D721Med (cell line): ENCODE measurements at regions not wholly inside any gene's neighbourhood (a gene's known extent, or its start where the extent isn't known, plus 50 kb on each side); places are given as distances from the start of the nearest gene placed in this dataset.

Experiments
- DNase-seq: peaks from one replicate; pipeline ENCODE4 v3.0.0; 2011; ENCODE audit warnings: low spot score; ENCODE audit not compliant: insufficient read length
- FAIRE-seq: peaks from 2 replicates; lab custom pipeline; 2011; peaks lifted over from hg19 to GRCh38; lab: Jason Lieb, UNC
- CTCF ChIP-seq: IDR thresholded peaks from 2 replicates; pipeline ENCODE4 v1.5.1; 2012; ENCODE audit warnings: mild to moderate bottlenecking, control low read depth; ENCODE audit not compliant: insufficient read depth; ENCODE audit errors: missing control alignments

- TF ChIP-seq CTCF: no peak
- DNase-seq (no peak), FAIRE-seq (no peak)
These were observed 62.7 kb upstream of the RUNX3 start for GRCh38 chr1:24992761-24993211.

- no peak for DNase-seq
- FAIRE-seq: no peak
- TF ChIP-seq CTCF: no peak
These were observed 62.2 kb upstream of the RUNX3 start for GRCh38 chr1:24992124-24992760.

- TF ChIP-seq CTCF: no peak
- DNase-seq (no peak), FAIRE-seq (no peak)
These were observed 61.6 kb upstream of the RUNX3 start for GRCh38 chr1:24991697-24992096.

DNA sequence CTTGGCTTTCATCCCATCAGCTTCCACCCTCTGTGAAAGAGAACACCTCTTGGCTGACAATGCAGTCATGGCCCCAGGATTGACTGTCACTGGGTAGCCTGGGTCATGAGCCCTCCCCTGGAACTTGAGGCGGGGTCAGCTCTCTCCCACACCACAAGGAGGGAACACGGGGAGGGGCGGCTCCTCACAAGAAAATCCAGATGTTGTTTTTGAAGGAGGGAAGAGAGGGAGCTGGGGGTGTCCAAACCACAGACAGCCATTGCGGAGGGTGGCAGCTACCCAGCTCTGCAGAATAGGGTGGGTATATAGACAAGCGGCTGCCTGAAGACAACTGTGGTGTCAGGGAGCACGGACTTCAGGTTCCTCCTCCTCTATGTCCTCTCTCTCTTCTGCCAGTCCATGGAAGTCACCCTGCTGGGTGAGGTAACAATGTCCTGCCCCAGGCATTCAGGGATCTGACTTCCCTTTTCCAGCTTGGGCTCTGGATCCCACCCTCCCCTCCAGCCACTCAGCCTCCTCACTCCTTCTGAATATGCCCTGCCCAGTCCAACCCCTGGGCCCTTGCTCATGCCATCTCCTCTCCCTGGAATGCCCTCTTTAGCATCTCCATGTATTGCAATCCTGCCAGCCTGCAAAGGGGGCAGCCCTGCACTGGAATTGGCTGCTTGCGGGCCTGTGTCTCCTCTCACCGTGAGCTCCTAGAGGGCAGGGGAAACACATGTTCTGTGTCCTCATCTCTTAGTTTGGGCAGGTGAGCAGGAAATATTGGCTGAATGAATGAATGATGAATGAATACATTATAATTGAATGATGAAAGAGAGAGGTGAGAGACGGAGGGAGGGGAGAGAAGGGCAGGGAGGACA, 60.9 kb upstream of the RUNX3 start:
- no peak for FAIRE-seq
- DNase-seq: no peak
- TF ChIP-seq CTCF: no peak

DNA sequence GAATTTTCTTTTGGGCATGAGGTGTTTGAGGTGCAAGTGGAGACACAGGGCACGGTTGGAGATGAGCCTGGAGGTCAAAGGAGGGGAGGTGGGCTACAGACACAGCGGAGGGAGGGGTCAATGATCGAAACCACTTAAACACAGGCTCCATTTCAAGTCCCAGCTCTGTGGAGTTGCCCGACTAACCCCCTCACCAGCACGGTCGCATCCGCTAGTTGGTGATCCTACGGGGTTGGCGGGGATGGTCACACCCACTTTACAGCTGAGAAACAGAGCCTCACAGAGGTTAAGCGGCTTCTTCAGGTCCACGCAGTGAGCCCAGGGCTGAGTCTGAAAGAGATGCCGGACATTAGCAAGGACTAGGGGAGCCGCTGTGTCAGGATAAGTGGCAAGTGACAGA, 60.1 kb upstream of the RUNX3 start:
- TF ChIP-seq CTCF: no peak
- DNase-seq: no peak
- FAIRE-seq: no peak

GRCh38 chr1:24989082-24989481, 59.0 kb upstream of the RUNX3 start:
- no peak for DNase-seq
- TF ChIP-seq CTCF: no peak
- FAIRE-seq: no peak

DNA sequence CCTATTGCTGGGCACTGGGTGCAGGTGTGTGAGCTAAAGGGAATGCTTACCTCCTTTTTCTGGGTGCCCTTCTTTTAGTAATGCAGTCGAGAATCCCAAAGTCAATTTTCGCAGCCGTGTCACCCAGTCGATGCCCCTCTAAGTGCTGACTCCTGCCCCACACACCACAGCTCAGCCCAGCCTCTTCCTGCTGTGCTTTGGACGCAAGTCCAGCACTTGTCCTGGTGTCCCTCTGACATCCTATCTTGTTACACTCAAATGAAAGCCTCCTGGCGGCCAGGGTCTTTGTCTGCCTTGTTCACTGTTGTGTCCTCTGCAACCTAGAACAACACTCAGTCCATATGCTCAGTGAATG, 58.5 kb upstream of the RUNX3 start:
- no peak for FAIRE-seq
- TF ChIP-seq CTCF: no peak

More for the DNA sequence above, 58.5 kb upstream of the RUNX3 start:
- DNase-seq: no peak
